Lung microvascular endothelial cell (primary cell): ENCODE measurements at regions not wholly inside any gene's neighbourhood (a gene's known extent, or its start where the extent isn't known, plus 50 kb on each side); places are given as distances from the start of the nearest gene placed in this dataset.

Experiments
- DNase-seq, 2 donors: peaks; one replicate each; pipeline versions ENCODE4 v3.0.0 to v3.0.0-alpha.2; 2010; ENCODE audit warnings: low read depth in 2 of 2

GRCh38 chr10:78768041-78768835, 300.5 kb upstream of the ZMIZ1 start:
- DNase-seq: no peak

- DNase-seq: no peak
Measured at GRCh38 chr10:78768876-78769275, 299.9 kb upstream of the ZMIZ1 start.

- no peak for DNase-seq
Measured at GRCh38 chr10:78769526-78769925, 299.2 kb upstream of the ZMIZ1 start.

- DNase-seq: no peak
Measured at GRCh38 chr10:78770167-78771090, 298.3 kb upstream of the ZMIZ1 start.

- DNase-seq: no peak
Measured at GRCh38 chr10:78771260-78771659, 297.5 kb upstream of the ZMIZ1 start.

GRCh38 chr10:78771808-78772455, 296.8 kb upstream of the ZMIZ1 start:
- no peak for DNase-seq

GRCh38 chr10:78772486-78772885, 296.3 kb upstream of the ZMIZ1 start:
- DNase-seq: no peak

GRCh38 chr10:78772986-78773530, 295.7 kb upstream of the ZMIZ1 start:
- DNase-seq: no peak

GRCh38 chr10:78774614-78774998, 294.2 kb upstream of the ZMIZ1 start:
- no peak for DNase-seq

- DNase-seq: no peak
Measured at GRCh38 chr10:78774999-78775711, 293.6 kb upstream of the ZMIZ1 start.

- DNase-seq: no peak
Measured at GRCh38 chr10:78775891-78776290, 292.9 kb upstream of the ZMIZ1 start.

- no peak for DNase-seq
Measured at GRCh38 chr10:78776756-78777155, 292.0 kb upstream of the ZMIZ1 start.

GRCh38 chr10:78777466-78777865, 291.3 kb upstream of the ZMIZ1 start:
- DNase-seq: no peak

- no peak for DNase-seq
Measured at GRCh38 chr10:78777867-78778266, 290.9 kb upstream of the ZMIZ1 start.

GRCh38 chr10:78778444-78779338, 290.1 kb upstream of the ZMIZ1 start:
- DNase-seq: peak in 1 of 2 donors; percentile 25

GRCh38 chr10:78779339-78779955, 289.3 kb upstream of the ZMIZ1 start:
- DNase-seq: no peak

- DNase-seq: no peak
Measured at GRCh38 chr10:78780551-78780961, 288.2 kb upstream of the ZMIZ1 start.

- DNase-seq: no peak
Measured at GRCh38 chr10:78781251-78781913, 287.4 kb upstream of the ZMIZ1 start.

GRCh38 chr10:78781991-78782390, 286.8 kb upstream of the ZMIZ1 start:
- no peak for DNase-seq
